Smooth muscle cell (in vitro differentiated cells): ENCODE measurements at regions not wholly inside any gene's neighbourhood (a gene's known extent, or its start where the extent isn't known, plus 50 kb on each side); places are given as distances from the start of the nearest gene placed in this dataset.

Source experiments
- DNase-seq: peaks from one replicate; lab custom pipeline; 2025; ENCODE audit not compliant: unreplicated experiment; lab: John Stamatoyannopoulos, UW
- H2AFZ ChIP-seq: fragments of 200-600 bp; sonication (generic); 2 replicates; pipeline ENCODE4 v1.6.0; 2016; ENCODE audit warnings: antibody characterized with exemption, low read depth, mild to moderate bottlenecking
- H3F3A ChIP-seq: fragments of 200-600 bp; sonication (generic); 2 replicates; pipeline ENCODE4 v1.6.0; 2017; ENCODE audit warnings: antibody characterized with exemption, low read depth
- H3K27ac ChIP-seq: fragments of 200-600 bp; sonication (generic); 2 replicates; pipeline ENCODE4 v1.5.1; 2016; ENCODE audit warnings: low read depth, mild to moderate bottlenecking
- H3K27me3 ChIP-seq: fragments of 200-600 bp; sonication (generic); 2 replicates; pipeline ENCODE4 v1.6.1; 2016; ENCODE audit warnings: low read depth, mild to moderate bottlenecking
- H3K36me3 ChIP-seq: fragments of 200-600 bp; sonication (generic); 2 replicates; pipeline ENCODE4 v1.5.1; 2016; ENCODE audit warnings: low read depth
- H3K4me1 ChIP-seq: fragments of 200-600 bp; sonication (generic); 2 replicates; pipeline ENCODE4 v1.5.1; 2016; ENCODE audit warnings: low read depth
- H3K4me2 ChIP-seq: fragments of 200-600 bp; sonication (generic); 2 replicates; pipeline ENCODE4 v1.6.0; 2016; ENCODE audit warnings: mild to moderate bottlenecking
- H3K4me3 ChIP-seq: fragments of 200-600 bp; sonication (generic); 2 replicates; pipeline ENCODE4 v1.5.1; 2016; ENCODE audit warnings: mild to moderate bottlenecking
- H3K79me2 ChIP-seq: fragments of 200-600 bp; sonication (generic); 2 replicates; pipeline ENCODE4 v1.6.0; 2016; ENCODE audit warnings: low read depth, mild to moderate bottlenecking
- H3K9ac ChIP-seq: fragments of 200-600 bp; sonication (generic); 2 replicates; pipeline ENCODE4 v1.6.0; 2016; ENCODE audit warnings: low read depth
- H3K9me3 ChIP-seq: fragments of 200-600 bp; sonication (generic); replicated peaks from 2 replicates; pipeline ENCODE4 v1.5.1; 2016; ENCODE audit warnings: low read depth
- H4K20me1 ChIP-seq: fragments of 200-600 bp; sonication (generic); 2 replicates; pipeline ENCODE4 v1.6.0; 2016; ENCODE audit warnings: low read depth
- WGBS: methylation state at CpG from one replicate; pipeline ENCODE4 v1.1.7; 2016; ENCODE audit warnings: low lambda C conversion rate; 5-methylcytosine and 5-hydroxymethylcytosine counted together
- TF ChIP-seq, protein P1 (sequence below): fragments of 200-600 bp; sonication (generic); IDR thresholded peaks from 2 replicates; pipeline ENCODE4 v1.5.1; 2017; ENCODE audit warnings: borderline replicate concordance, mild to moderate bottlenecking, antibody characterized with exemption; ENCODE audit not compliant: insufficient read depth, poor library complexity, severe bottlenecking

GRCh38 chr20:1830240-1830639 lies 65.0 kb upstream of the SIRPA start:
- H3K27ac ChIP-seq: peak overlapping the region; percentile 79
- DNase-seq: peak; percentile 43
- TF ChIP-seq, protein P1, sequence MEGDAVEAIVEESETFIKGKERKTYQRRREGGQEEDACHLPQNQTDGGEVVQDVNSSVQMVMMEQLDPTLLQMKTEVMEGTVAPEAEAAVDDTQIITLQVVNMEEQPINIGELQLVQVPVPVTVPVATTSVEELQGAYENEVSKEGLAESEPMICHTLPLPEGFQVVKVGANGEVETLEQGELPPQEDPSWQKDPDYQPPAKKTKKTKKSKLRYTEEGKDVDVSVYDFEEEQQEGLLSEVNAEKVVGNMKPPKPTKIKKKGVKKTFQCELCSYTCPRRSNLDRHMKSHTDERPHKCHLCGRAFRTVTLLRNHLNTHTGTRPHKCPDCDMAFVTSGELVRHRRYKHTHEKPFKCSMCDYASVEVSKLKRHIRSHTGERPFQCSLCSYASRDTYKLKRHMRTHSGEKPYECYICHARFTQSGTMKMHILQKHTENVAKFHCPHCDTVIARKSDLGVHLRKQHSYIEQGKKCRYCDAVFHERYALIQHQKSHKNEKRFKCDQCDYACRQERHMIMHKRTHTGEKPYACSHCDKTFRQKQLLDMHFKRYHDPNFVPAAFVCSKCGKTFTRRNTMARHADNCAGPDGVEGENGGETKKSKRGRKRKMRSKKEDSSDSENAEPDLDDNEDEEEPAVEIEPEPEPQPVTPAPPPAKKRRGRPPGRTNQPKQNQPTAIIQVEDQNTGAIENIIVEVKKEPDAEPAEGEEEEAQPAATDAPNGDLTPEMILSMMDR: no peak
- H3K36me3 ChIP-seq: no peaks in the 10 kb centered on the region
- peak overlapping the region; percentile 70 for H3K4me2 ChIP-seq
- no peaks in the 10 kb centered on the region for H3K79me2 ChIP-seq
- no peaks in the 10 kb centered on the region for H3F3A ChIP-seq
- H3K27me3 ChIP-seq: no peaks in the 10 kb centered on the region
- H3K9me3 ChIP-seq: no peaks in the 10 kb centered on the region
- H4K20me1 ChIP-seq: no peaks in the 10 kb centered on the region
- H2AFZ ChIP-seq: no peak overlapping the region
- H3K4me1 ChIP-seq: peaks cover 11% of the 10 kb centered on the region
- WGBS: 4% methylated on average over 7 of the region's 7 CpGs
- H3K4me3 ChIP-seq: no peak overlapping the region
- peak overlapping the region; percentile 21 for H3K9ac ChIP-seq

DNA sequence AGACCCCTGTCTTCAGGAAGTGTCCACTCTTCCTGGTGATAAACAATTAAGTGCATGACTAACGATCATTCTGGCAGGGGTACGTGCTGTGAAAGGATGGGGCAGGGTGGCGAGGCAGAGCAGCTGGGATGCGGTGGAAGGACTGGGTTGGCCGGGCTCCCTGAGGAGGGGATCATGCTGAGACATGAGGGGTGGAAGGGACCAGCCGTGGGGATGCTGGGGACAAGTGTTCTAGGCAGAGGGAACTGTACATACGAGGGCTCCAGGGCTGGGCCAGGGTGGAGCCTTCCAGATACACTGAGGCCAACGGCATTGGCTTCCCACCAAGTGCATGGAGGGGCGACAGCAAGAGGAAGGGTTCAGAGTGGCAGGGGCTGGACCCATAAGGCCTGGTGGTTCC lies 65.7 kb upstream of the SIRPA start:
- Histone ChIP-seq H2AFZ (no peak overlapping the region), H3K27ac (peak overlapping the region; percentile 79), H3K79me2 (no peaks in the 10 kb centered on the region), H3K9ac (no peak overlapping the region), H3K9me3 (no peaks in the 10 kb centered on the region), H3K4me2 (no peak overlapping the region), H3K4me1 (peaks cover 10% of the 10 kb centered on the region), H3K36me3 (no peaks in the 10 kb centered on the region), H3K4me3 (no peak overlapping the region), H3K27me3 (no peaks in the 10 kb centered on the region), H4K20me1 (no peaks in the 10 kb centered on the region), H3F3A (no peaks in the 10 kb centered on the region)
- TF ChIP-seq, protein P1: no peak
- DNase-seq: no peak
- 89% methylated on average over 9 of the region's 9 CpGs for WGBS

DNA sequence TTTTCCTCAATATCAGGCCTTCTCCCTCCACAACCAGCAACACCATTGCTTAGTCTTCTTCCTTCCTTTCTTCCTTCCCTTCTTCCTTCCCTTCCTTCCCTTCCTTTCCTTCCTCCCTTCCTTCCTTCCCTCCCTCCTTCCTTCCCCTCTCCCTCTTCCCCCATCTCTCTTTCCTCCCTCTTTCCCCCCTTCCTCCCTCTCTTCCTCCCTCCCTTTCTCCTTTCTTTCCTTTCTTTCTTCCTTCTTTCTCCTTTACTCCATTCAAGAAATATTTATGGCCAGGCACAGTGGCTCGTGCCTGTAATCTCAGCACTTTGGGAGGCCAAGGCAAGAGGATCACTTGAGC lies 66.4 kb upstream of the SIRPA start:
- Histone ChIP-seq H3K27ac (peak overlapping the region; percentile 27), H3K4me2 (no peak overlapping the region), H3K9ac (no peak overlapping the region), H3K79me2 (no peaks in the 10 kb centered on the region), H3K9me3 (no peaks in the 10 kb centered on the region), H2AFZ (no peak overlapping the region), H3K4me1 (peaks cover 10% of the 10 kb centered on the region), H3F3A (no peaks in the 10 kb centered on the region), H3K27me3 (no peaks in the 10 kb centered on the region), H4K20me1 (no peaks in the 10 kb centered on the region), H3K4me3 (no peak overlapping the region), H3K36me3 (no peaks in the 10 kb centered on the region)
- no peak for DNase-seq
- TF ChIP-seq, protein P1: no peak
- 88% methylated on average over 1 of the region's 1 CpG for WGBS

DNA sequence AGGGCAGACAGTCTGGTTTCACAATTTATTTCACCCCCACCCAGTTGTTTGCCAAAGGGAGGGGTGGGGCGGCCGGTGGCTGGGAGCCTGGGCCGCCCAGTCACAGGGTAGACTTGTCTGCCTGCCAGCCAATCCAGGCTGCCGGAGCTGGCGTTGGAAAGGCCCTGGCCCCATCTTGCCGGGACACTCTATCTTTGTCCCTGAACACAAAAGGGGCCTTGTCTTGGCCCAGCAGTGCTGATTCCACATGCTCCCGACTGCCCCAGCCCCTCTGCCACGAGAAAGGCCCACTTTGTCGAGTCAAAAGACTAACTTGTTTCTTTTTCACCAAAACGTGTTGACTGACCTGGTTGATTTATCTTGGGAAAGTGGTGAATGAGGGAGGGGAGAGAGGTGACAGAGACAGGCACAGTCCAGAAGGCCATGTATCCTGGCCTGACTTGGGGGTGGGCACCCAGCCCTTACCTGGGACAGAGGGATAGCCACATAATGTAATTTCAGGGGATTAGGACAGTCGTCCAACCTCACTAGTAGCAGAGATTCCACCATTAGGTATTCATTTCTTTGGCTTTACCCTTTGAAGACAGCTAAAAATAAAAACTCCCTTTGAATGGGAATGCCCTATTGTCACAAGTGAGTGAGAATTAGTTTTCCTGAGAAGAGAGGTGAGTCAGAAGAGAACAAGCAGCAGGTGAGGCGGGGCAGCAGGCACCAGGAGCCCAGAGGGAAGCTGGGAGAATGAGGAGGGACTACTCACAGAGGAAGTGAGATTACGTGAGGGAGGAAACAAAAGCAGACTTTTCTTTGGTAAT lies 67.0 kb upstream of the SIRPA start:
- 74% methylated on average over 13 of the region's 13 CpGs for WGBS
- no peak for DNase-seq
- Histone ChIP-seq H3K27me3 (no peaks in the 10 kb centered on the region), H2AFZ (no peak overlapping the region), H3K79me2 (no peaks in the 10 kb centered on the region), H3F3A (no peaks in the 10 kb centered on the region), H3K4me2 (no peak overlapping the region), H3K36me3 (no peaks in the 10 kb centered on the region), H4K20me1 (no peaks in the 10 kb centered on the region), H3K4me3 (no peak overlapping the region), H3K9ac (no peak overlapping the region), H3K27ac (peak overlapping the region; percentile 27), H3K9me3 (no peaks in the 10 kb centered on the region), H3K4me1 (peaks cover 10% of the 10 kb centered on the region)
- TF ChIP-seq, protein P1: no peak
